Left ventricle myocardium inferior (tissue), 1 donor: ENCODE measurements at regions not wholly inside any gene's neighbourhood (a gene's known extent, or its start where the extent isn't known, plus 50 kb on each side); places are given as distances from the start of the nearest gene placed in this dataset.

Experiments
- DNase-seq: peaks from one replicate; pipeline ENCODE4 v3.0.0-alpha.2; 2020
- H3K27ac ChIP-seq: fragments of 200-600 bp; replicated peaks from 2 replicates; pipeline ENCODE4 v1.8.0; 2021
- H3K27me3 ChIP-seq: fragments of 200-600 bp; 2 replicates; pipeline ENCODE4 v1.8.0; 2021; ENCODE audit warnings: low read depth
- H3K36me3 ChIP-seq: fragments of 200-600 bp; 2 replicates; pipeline ENCODE4 v1.8.0; 2021
- H3K4me1 ChIP-seq: fragments of 200-600 bp; 2 replicates; pipeline ENCODE4 v1.8.0; 2021
- H3K4me3 ChIP-seq: fragments of 200-600 bp; 2 replicates; pipeline ENCODE4 v1.8.0; 2021; ENCODE audit warnings: mild to moderate bottlenecking, moderate library complexity
- H3K9me3 ChIP-seq: fragments of 200-600 bp; replicated peaks from 2 replicates; pipeline ENCODE4 v1.8.0; 2021
- intact Hi-C: fragments of 100-400 bp; cut with micrococcal nuclease; formaldehyde crosslinking; loops from one replicate; pipeline ENCODE4 v1.11.0; 2022
- TF ChIP-seq, protein P1 (sequence below): fragments of 200-600 bp; IDR thresholded peaks from 2 replicates; pipeline ENCODE4 v1.8.0; 2021; ENCODE audit warnings: antibody characterized with exemption, mild to moderate bottlenecking, borderline replicate concordance
- donor health status: DM: no; HTN: yes; CAD: no; lungs with severe emphysema.

DNA sequence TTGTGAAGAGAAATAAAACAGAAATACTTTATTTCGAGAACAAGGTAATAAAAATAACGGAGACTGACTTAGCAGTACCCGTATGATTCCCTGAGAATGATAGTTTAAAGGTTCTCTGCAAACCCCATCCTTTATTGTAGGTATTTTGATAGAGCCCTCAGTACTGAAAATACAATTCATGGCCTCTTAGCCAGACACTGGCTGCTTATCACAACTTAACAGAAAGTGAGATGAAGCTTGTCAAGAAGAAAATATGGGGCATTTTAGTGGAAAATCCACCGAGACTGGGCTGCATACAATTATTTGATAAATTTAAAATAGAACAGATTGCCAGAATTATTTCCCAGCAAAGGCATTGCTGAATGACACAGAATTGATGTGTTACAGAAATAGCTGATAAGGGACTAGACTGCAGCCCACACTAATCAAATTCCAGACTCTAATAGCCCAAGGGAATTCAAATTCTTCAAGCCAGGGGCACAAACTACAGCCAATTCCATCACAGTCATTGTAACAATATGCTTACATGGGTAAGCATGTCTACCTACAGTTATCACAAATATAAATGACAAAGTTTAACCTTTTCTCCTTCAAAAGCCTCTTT is 521.9 kb downstream of the PLOD2 start:
- H3K27me3 ChIP-seq, result no peaks in the 10 kb centered on the region
- no peak overlapping the region for H3K4me3 ChIP-seq
- H3K27ac ChIP-seq, result no peak overlapping the region
- H3K36me3 ChIP-seq, result no peaks in the 10 kb centered on the region
- intact Hi-C loops, result no loop called here
- no peaks in the 10 kb centered on the region for H3K9me3 ChIP-seq
- no peak for DNase-seq
- TF ChIP-seq, protein P1, sequence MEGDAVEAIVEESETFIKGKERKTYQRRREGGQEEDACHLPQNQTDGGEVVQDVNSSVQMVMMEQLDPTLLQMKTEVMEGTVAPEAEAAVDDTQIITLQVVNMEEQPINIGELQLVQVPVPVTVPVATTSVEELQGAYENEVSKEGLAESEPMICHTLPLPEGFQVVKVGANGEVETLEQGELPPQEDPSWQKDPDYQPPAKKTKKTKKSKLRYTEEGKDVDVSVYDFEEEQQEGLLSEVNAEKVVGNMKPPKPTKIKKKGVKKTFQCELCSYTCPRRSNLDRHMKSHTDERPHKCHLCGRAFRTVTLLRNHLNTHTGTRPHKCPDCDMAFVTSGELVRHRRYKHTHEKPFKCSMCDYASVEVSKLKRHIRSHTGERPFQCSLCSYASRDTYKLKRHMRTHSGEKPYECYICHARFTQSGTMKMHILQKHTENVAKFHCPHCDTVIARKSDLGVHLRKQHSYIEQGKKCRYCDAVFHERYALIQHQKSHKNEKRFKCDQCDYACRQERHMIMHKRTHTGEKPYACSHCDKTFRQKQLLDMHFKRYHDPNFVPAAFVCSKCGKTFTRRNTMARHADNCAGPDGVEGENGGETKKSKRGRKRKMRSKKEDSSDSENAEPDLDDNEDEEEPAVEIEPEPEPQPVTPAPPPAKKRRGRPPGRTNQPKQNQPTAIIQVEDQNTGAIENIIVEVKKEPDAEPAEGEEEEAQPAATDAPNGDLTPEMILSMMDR, result no peak
- H3K4me1 ChIP-seq, result no peaks in the 10 kb centered on the region

DNA sequence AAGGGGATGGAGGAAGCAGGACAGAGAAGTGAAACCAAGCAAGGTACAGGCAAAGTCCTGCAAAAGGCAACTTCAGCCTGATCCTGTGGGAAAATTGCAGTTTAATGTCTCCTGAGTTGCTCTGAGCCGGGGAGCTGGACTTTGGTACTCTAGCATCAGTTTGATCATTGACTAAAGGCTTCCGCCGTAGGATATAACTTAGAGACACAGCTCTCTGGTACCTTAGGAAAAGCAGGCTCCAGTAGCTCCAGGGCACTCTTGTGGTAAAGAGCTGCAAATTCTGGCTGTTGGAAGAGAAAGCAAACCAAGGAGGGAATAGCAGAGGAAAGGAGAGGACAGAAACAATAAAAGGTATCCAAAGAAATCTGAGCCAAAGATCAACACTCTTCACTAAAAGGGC is 521.1 kb downstream of the PLOD2 start:
- intact Hi-C loops, result no loop called here
- Histone ChIP-seq H3K27me3 (no peaks in the 10 kb centered on the region), H3K36me3 (no peaks in the 10 kb centered on the region), H3K4me3 (no peak overlapping the region), H3K4me1 (no peaks in the 10 kb centered on the region), H3K9me3 (no peaks in the 10 kb centered on the region), H3K27ac (no peak overlapping the region)
- TF ChIP-seq, protein P1, result no peak
- no peak for DNase-seq

DNA sequence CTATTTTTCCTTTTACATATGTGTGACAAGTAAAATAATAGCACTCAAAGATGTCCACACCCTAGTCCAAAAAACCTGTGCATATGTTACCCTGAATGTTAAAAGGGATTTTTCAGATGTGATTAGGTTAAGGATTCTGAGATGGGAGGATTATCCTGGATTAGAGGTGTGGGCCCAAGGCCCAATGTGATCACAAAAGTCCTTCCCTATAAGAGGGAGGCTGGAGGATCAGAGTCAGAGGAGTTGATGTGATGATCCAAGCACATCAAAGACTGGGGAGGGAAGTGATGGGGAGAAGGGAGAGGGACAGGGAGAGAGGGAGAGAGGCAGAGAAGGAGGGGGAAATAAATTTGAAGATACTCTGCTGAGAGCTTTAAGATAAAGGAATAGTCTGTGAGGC is 512.6 kb downstream of the PLOD2 start:
- TF ChIP-seq, protein P1, result no peak
- peaks cover 11% of the 10 kb centered on the region for H3K9me3 ChIP-seq
- H3K36me3 ChIP-seq, result no peaks in the 10 kb centered on the region
- no peak overlapping the region for H3K4me3 ChIP-seq
- H3K27ac ChIP-seq, result no peak overlapping the region
- intact Hi-C loops, result no loop called here
- no peaks in the 10 kb centered on the region for H3K27me3 ChIP-seq
- H3K4me1 ChIP-seq, result no peaks in the 10 kb centered on the region
- DNase-seq, result no peak

DNA sequence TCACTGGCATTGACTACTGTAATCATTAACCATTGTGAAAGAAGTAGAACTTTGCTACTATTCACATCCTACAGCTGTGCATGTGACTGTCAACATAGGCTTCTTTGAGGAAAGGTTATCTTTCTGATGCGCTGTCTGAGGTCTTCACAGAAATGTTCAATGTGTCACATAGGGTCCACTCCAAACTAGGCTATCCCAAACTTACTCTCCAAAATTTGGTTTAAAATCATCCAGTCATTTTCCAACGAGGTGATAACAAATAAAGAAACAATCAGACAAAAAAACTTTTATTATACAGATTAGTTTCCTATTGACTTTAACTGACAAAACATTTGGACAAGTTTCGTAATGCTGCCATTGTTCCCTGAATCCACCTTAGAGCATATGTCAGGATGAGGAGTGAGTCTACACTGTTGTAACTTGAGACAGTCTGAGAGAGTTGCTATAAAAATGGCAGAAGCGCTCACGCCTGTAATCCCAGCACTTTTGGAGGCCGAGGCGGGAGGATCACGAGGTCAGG is 511.6 kb downstream of the PLOD2 start:
- Histone ChIP-seq H3K27ac (no peak overlapping the region), H3K4me3 (no peak overlapping the region), H3K36me3 (no peaks in the 10 kb centered on the region), H3K4me1 (no peaks in the 10 kb centered on the region), H3K27me3 (no peaks in the 10 kb centered on the region), H3K9me3 (peaks cover 11% of the 10 kb centered on the region)
- TF ChIP-seq, protein P1, result no peak
- intact Hi-C loops, result no loop called here
- DNase-seq, result no peak

DNA sequence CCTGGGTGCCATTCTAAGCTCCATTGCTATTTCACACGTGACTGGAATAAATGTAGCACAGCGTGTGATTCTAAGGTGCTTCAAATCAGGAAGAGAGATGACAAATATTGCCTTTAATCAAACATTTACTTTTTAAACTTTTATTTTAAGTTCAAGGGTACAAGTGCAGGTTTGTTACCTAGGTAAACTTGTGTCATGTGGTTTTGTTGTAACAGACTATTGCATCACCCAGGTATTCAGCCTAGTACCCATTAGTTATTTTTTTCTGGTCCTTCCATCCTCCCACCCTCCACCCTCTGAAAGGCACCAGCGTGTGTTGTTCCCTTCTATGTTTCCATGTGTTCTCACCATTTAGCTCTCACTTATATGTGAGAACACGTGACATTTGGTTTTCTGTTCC is 510.8 kb downstream of the PLOD2 start:
- no peaks in the 10 kb centered on the region for H3K4me1 ChIP-seq
- H3K27me3 ChIP-seq, result no peaks in the 10 kb centered on the region
- intact Hi-C loops, result no loop called here
- H3K36me3 ChIP-seq, result no peaks in the 10 kb centered on the region
- H3K9me3 ChIP-seq, result peaks cover 11% of the 10 kb centered on the region
- DNase-seq, result no peak
- H3K27ac ChIP-seq, result no peak overlapping the region
- TF ChIP-seq, protein P1, result no peak
- H3K4me3 ChIP-seq, result no peak overlapping the region
